ENCODE measurements at regions not wholly inside any gene's neighbourhood (a gene's known extent, or its start where the extent isn't known, plus 50 kb on each side); places are given as distances from the start of the nearest gene placed in this dataset.

- TF ChIP-seq EZH2 (IDR thresholded peaks at IDR 0.05; ENCODE audit: insufficient read depth, low read length) (no peak), CTCF (IDR thresholded peaks at IDR 0.05; ENCODE audit: insufficient read depth, low read depth, low read length) (no peak)
Measured at GRCh38 chr12:92070054-92070863, 75.4 kb downstream of the BTG1 start.
